Breast epithelium (tissue), 4 donors: ENCODE measurements at regions not wholly inside any gene's neighbourhood (a gene's known extent, or its start where the extent isn't known, plus 50 kb on each side); places are given as distances from the start of the nearest gene placed in this dataset.

Source experiments
- DNase-seq, 2 donors: peaks; one replicate each; pipeline ENCODE4 v3.0.0-alpha.2; 2019; ENCODE audit warnings: low spot score in 2 of 2
- H3K27ac ChIP-seq, 2 donors: fragments of 200-600 bp; sonication (generic) in 1 of 2; one replicate each; pipeline ENCODE4 v1.5.1; 2016 to 2019; ENCODE audit warnings: mild to moderate bottlenecking in 1 of 2
- H3K27me3 ChIP-seq, 2 donors: fragments of 200-600 bp; sonication (generic) in 1 of 2; one replicate each; pipeline versions ENCODE4 v1.5.1 to v1.6.0; 2017 to 2019; ENCODE audit warnings: control low read depth in 1 of 2, mild to moderate bottlenecking in 1 of 2
- H3K36me3 ChIP-seq: fragments of 200-600 bp; one replicate; pipeline ENCODE4 v1.5.1; 2019
- H3K4me1 ChIP-seq, 2 donors: fragments of 200-600 bp; sonication (generic); one replicate each; pipeline ENCODE4 v1.5.1; 2016 to 2019; ENCODE audit warnings: control low read depth in 1 of 2
- H3K4me3 ChIP-seq, 3 donors: fragments of 200-600 bp; sonication (generic); 1 replicate in 2 of 3; 2 replicates in 1 of 3; pipeline ENCODE4 v1.5.1; 2016 to 2019; ENCODE audit warnings: mild to moderate bottlenecking in 3 of 3, moderate library complexity in 2 of 3
- H3K9me3 ChIP-seq, 2 donors: fragments of 200-600 bp; sonication (generic) in 1 of 2; one replicate each; pipeline ENCODE4 v1.5.1; 2016 to 2019; ENCODE audit warnings: control low read depth in 1 of 2
- CTCF ChIP-seq, 3 donors: fragments of 450-650 bp; IDR thresholded peaks; one replicate each; pipeline ENCODE4 v1.5.1; 2016 to 2017; ENCODE audit warnings: antibody characterized with exemption in 3 of 3, mild to moderate bottlenecking in 3 of 3, moderate library complexity in 3 of 3
- POLR2A ChIP-seq: fragments of 450-650 bp; IDR thresholded peaks from one replicate; pipeline ENCODE4 v1.6.1; 2016; ENCODE audit warnings: antibody characterized with exemption, mild to moderate bottlenecking, moderate library complexity
- POLR2AphosphoS5 ChIP-seq, 3 donors: sonication (generic); formaldehyde crosslinking; IDR thresholded peaks; one replicate each; pipeline ENCODE4 v1.6.1; 2017; ENCODE audit warnings: antibody characterized with exemption in 3 of 3
- intact Hi-C: fragments of 100-400 bp; cut with DNase I; formaldehyde crosslinking; loops from one replicate; pipeline ENCODE4 v1.15.1; 2023; ENCODE audit warnings: low total_unique reads

GRCh38 chr16:73166947-73167550, 119.1 kb upstream of the ZFHX3 start:
- Histone ChIP-seq H3K9me3 (no peaks in the 10 kb centered on the region), H3K4me1 (no peaks in the 10 kb centered on the region), H3K36me3 (no peaks in the 10 kb centered on the region), H3K27me3 (no peaks in the 10 kb centered on the region), H3K27ac (peak overlapping the region; percentile 35 to 53), H3K4me3 (peak overlapping the region in 2 of 3 donors; percentile 33 to 50)
- intact Hi-C loops, result no loop called here
- no peak for DNase-seq
- no peak for TF ChIP-seq POLR2A
- no peak for TF ChIP-seq CTCF (IDR thresholded peaks at IDR 0.05)
- TF ChIP-seq POLR2AphosphoS5 (IDR thresholded peaks at IDR 0.05), result no peak

GRCh38 chr16:73166441-73166851, 118.5 kb upstream of the ZFHX3 start:
- no peaks in the 10 kb centered on the region for H3K36me3 ChIP-seq
- H3K9me3 ChIP-seq, result no peaks in the 10 kb centered on the region
- intact Hi-C loops, result no loop called here
- DNase-seq, result no peak
- no peaks in the 10 kb centered on the region for H3K27me3 ChIP-seq
- H3K27ac ChIP-seq, result peak overlapping the region; percentile 35 to 53
- H3K4me3 ChIP-seq, result peak overlapping the region in 2 of 3 donors; percentile 33 to 50
- H3K4me1 ChIP-seq, result no peaks in the 10 kb centered on the region
- TF ChIP-seq CTCF (IDR thresholded peaks at IDR 0.05), result no peak
- no peak for TF ChIP-seq POLR2A
- no peak for TF ChIP-seq POLR2AphosphoS5 (IDR thresholded peaks at IDR 0.05)

GRCh38 chr16:73163238-73163815, 115.4 kb upstream of the ZFHX3 start:
- no peak for DNase-seq
- no peaks in the 10 kb centered on the region for H3K4me1 ChIP-seq
- H3K9me3 ChIP-seq, result no peaks in the 10 kb centered on the region
- no peak overlapping the region for H3K27ac ChIP-seq
- no peaks in the 10 kb centered on the region for H3K27me3 ChIP-seq
- intact Hi-C loops, result no loop called here
- no peak overlapping the region for H3K4me3 ChIP-seq
- no peaks in the 10 kb centered on the region for H3K36me3 ChIP-seq
- TF ChIP-seq CTCF (IDR thresholded peaks at IDR 0.05) (no peak), POLR2A (no peak), POLR2AphosphoS5 (IDR thresholded peaks at IDR 0.05) (no peak)

GRCh38 chr16:73161977-73162376, 114.0 kb upstream of the ZFHX3 start:
- Histone ChIP-seq H3K9me3 (no peaks in the 10 kb centered on the region), H3K27me3 (no peaks in the 10 kb centered on the region), H3K4me1 (no peaks in the 10 kb centered on the region), H3K27ac (no peak overlapping the region), H3K36me3 (no peaks in the 10 kb centered on the region), H3K4me3 (no peak overlapping the region)
- intact Hi-C loops, result no loop called here
- TF ChIP-seq CTCF (IDR thresholded peaks at IDR 0.05) (no peak), POLR2A (no peak)
- DNase-seq, result no peak

- Histone ChIP-seq H3K36me3 (no peaks in the 10 kb centered on the region), H3K4me1 (no peaks in the 10 kb centered on the region), H3K27ac (no peak overlapping the region), H3K27me3 (no peaks in the 10 kb centered on the region), H3K4me3 (no peak overlapping the region), H3K9me3 (no peaks in the 10 kb centered on the region)
- TF ChIP-seq CTCF (IDR thresholded peaks at IDR 0.05) (no peak), POLR2AphosphoS5 (IDR thresholded peaks at IDR 0.05) (no peak), POLR2A (no peak)
- no peak for DNase-seq
- intact Hi-C loops, result no loop called here
Observed at GRCh38 chr16:73159296-73159695, 111.4 kb upstream of the ZFHX3 start.
